Stimulated activated naive CD8-positive, alpha-beta T cell treated with anti-CD3 and anti-CD28 coated beads, Interleukin-15, amount 100 ng/mL, for 72 hours (primary cell): ENCODE measurements at regions not wholly inside any gene's neighbourhood (a gene's known extent, or its start where the extent isn't known, plus 50 kb on each side); places are given as distances from the start of the nearest gene placed in this dataset.
A peak's percentile ranks its signal among the peaks of the same experiment; 100 is the strongest.

Experiments
- ATAC-seq: fragments of 150-1000 bp; cut with Tn5 transposase; 2 replicates; pipeline ENCODE4 v1.10.0; 2021; ENCODE audit warnings: mild to moderate bottlenecking, moderate library complexity
- DNase-seq, 2 donors: peaks; one replicate each; pipeline ENCODE4 v3.0.0; 2021 to 2022
- H3K27ac Mint-ChIP-seq, 2 donors: one replicate each; pipeline ENCODE4 v1.8.0; 2022; ENCODE audit warnings: mild to moderate bottlenecking in 2 of 2, mixed read lengths in 2 of 2, moderate library complexity in 2 of 2
- H3K27me3 Mint-ChIP-seq: one replicate; pipeline ENCODE4 v1.8.0; 2022; ENCODE audit warnings: mixed read lengths
- H3K4me1 Mint-ChIP-seq: one replicate; pipeline ENCODE4 v1.8.0; 2022; ENCODE audit warnings: mild to moderate bottlenecking, mixed read lengths
- H3K4me3 Mint-ChIP-seq, 2 donors: one replicate each; pipeline ENCODE4 v1.8.0; 2022; ENCODE audit warnings: mild to moderate bottlenecking in 2 of 2, mixed read lengths in 2 of 2, moderate library complexity in 1 of 2
- H3K9me3 Mint-ChIP-seq, 2 donors: one replicate each; pipeline ENCODE4 v1.8.0; 2022; ENCODE audit warnings: mixed read lengths in 2 of 2

GRCh38 chr1:202067188-202067974, 55.3 kb upstream of the GPR37L1 start:
- no peak for ATAC-seq
- Mint-ChIP-seq H3K27me3 (no peaks in the 10 kb centered on the region), H3K4me1 (no peaks in the 10 kb centered on the region), H3K27ac (peak overlapping the region in 1 of 2 donors; percentile 9), H3K4me3 (no peak overlapping the region), H3K9me3 (no peaks in the 10 kb centered on the region)
- DNase-seq = no peak

GRCh38 chr1:202068596-202068995, 54.1 kb upstream of the GPR37L1 start:
- ATAC-seq (no peak), DNase-seq (no peak)
- Mint-ChIP-seq H3K4me3 (no peak overlapping the region), H3K27me3 (no peaks in the 10 kb centered on the region), H3K4me1 (no peaks in the 10 kb centered on the region), H3K9me3 (no peaks in the 10 kb centered on the region), H3K27ac (peak overlapping the region in 1 of 2 donors; percentile 52)

- no peak for ATAC-seq
- H3K4me1 Mint-ChIP-seq = no peaks in the 10 kb centered on the region
Observed at GRCh38 chr1:202069662-202070061, 53.1 kb upstream of the GPR37L1 start.

GRCh38 chr1:202072211-202072765, 50.4 kb upstream of the GPR37L1 start:
- DNase-seq (no peak), ATAC-seq (no peak)
- Mint-ChIP-seq H3K9me3 (no peaks in the 10 kb centered on the region), H3K4me1 (no peaks in the 10 kb centered on the region), H3K27me3 (no peaks in the 10 kb centered on the region), H3K27ac (no peak overlapping the region), H3K4me3 (no peak overlapping the region)

More at GRCh38 chr1:202069662-202070061, 53.1 kb upstream of the GPR37L1 start:
- Mint-ChIP-seq H3K27me3 (no peaks in the 10 kb centered on the region), H3K27ac (no peak overlapping the region), H3K4me3 (no peak overlapping the region), H3K9me3 (no peaks in the 10 kb centered on the region)
- no peak for DNase-seq
